Dendritic cell treated with granulocyte-macrophage colony-stimulating factor and Interleukin-4, amounts not matched to agents 40 ng/mL and 50 ng/mL, for 4 days (primary cell): ENCODE measurements at regions not wholly inside any gene's neighbourhood (a gene's known extent, or its start where the extent isn't known, plus 50 kb on each side); places are given as distances from the start of the nearest gene placed in this dataset.

ENCODE experiments used
- H3K27ac Mint-ChIP-seq: one replicate; pipeline ENCODE4 v1.8.0; 2022; ENCODE audit warnings: mild to moderate bottlenecking, mixed read lengths
- H3K27me3 Mint-ChIP-seq: one replicate; pipeline ENCODE4 v1.8.0; 2022; ENCODE audit warnings: mild to moderate bottlenecking, mixed read lengths
- H3K36me3 Mint-ChIP-seq: one replicate; pipeline ENCODE4 v1.8.0; 2022; ENCODE audit warnings: low read depth, mixed read lengths
- H3K4me1 Mint-ChIP-seq: one replicate; pipeline ENCODE4 v1.8.0; 2022; ENCODE audit warnings: low read depth, mixed read lengths
- H3K4me3 Mint-ChIP-seq: one replicate; pipeline ENCODE4 v1.8.0; 2022; ENCODE audit warnings: mild to moderate bottlenecking, moderate library complexity, mixed read lengths
- H3K9me3 Mint-ChIP-seq: one replicate; pipeline ENCODE4 v1.8.0; 2022; ENCODE audit warnings: mixed read lengths
- intact Hi-C: fragments of 100-400 bp; cut with micrococcal nuclease; formaldehyde crosslinking; loops from one replicate; pipeline ENCODE4 v1.15.0; 2022

- H3K36me3 Mint-ChIP-seq: no peaks in the 10 kb centered on the region
- peaks cover 56% of the 10 kb centered on the region for H3K4me1 Mint-ChIP-seq
- no peak overlapping the region for H3K4me3 Mint-ChIP-seq
- no peaks in the 10 kb centered on the region for H3K27me3 Mint-ChIP-seq
- no peaks in the 10 kb centered on the region for H3K9me3 Mint-ChIP-seq
- peak overlapping the region; percentile 90 for H3K27ac Mint-ChIP-seq
- intact Hi-C loops: loop anchor here (5.0 kb wide), 2 partner anchors 85 to 980 kb away; partner anchors contain the start of gene PMFBP1
These were observed 104.0 kb upstream of the ZFHX3 start for GRCh38 chr16:73151941-73152340.

GRCh38 chr16:73151225-73151624 is 103.3 kb upstream of the ZFHX3 start:
- no peaks in the 10 kb centered on the region for H3K27me3 Mint-ChIP-seq
- no peaks in the 10 kb centered on the region for H3K36me3 Mint-ChIP-seq
- H3K9me3 Mint-ChIP-seq: no peaks in the 10 kb centered on the region
- no peak overlapping the region for H3K4me3 Mint-ChIP-seq
- H3K4me1 Mint-ChIP-seq: peaks cover 56% of the 10 kb centered on the region
- intact Hi-C loops: loop anchor here (5.0 kb wide), 2 partner anchors 84 to 979 kb away; partner anchors contain the start of gene PMFBP1
- peak overlapping the region; percentile 90 for H3K27ac Mint-ChIP-seq

GRCh38 chr16:73150786-73151185 is 102.9 kb upstream of the ZFHX3 start:
- Mint-ChIP-seq H3K36me3 (no peaks in the 10 kb centered on the region), H3K4me3 (no peak overlapping the region), H3K27me3 (no peaks in the 10 kb centered on the region), H3K9me3 (no peaks in the 10 kb centered on the region), H3K4me1 (peaks cover 56% of the 10 kb centered on the region), H3K27ac (peak overlapping the region; percentile 90)
- intact Hi-C loops: loop anchor here (5.0 kb wide), 2 partner anchors 83 to 978 kb away; partner anchors contain the start of gene PMFBP1

- Mint-ChIP-seq H3K9me3 (no peaks in the 10 kb centered on the region), H3K27me3 (no peaks in the 10 kb centered on the region), H3K36me3 (no peaks in the 10 kb centered on the region), H3K4me3 (no peak overlapping the region), H3K27ac (peak overlapping the region; percentile 90), H3K4me1 (peaks cover 49% of the 10 kb centered on the region)
- intact Hi-C loops: no loop called here
These were observed 101.4 kb upstream of the ZFHX3 start for GRCh38 chr16:73149334-73149733.

- intact Hi-C loops: no loop called here
- Mint-ChIP-seq H3K9me3 (no peaks in the 10 kb centered on the region), H3K27me3 (no peaks in the 10 kb centered on the region), H3K4me3 (no peak overlapping the region), H3K4me1 (peaks cover 38% of the 10 kb centered on the region), H3K27ac (no peak overlapping the region), H3K36me3 (no peaks in the 10 kb centered on the region)
These were observed 100.0 kb upstream of the ZFHX3 start for GRCh38 chr16:73147958-73148357.

- no peaks in the 10 kb centered on the region for H3K27me3 Mint-ChIP-seq
These were observed 97.4 kb upstream of the ZFHX3 start for GRCh38 chr16:73145166-73145880.

GRCh38 chr16:73143576-73144422 is 95.9 kb upstream of the ZFHX3 start:
- intact Hi-C loops: no loop called here
- Mint-ChIP-seq H3K27me3 (no peaks in the 10 kb centered on the region), H3K4me1 (peaks cover 14% of the 10 kb centered on the region), H3K27ac (peak overlapping the region; percentile 15), H3K9me3 (no peaks in the 10 kb centered on the region), H3K4me3 (no peak overlapping the region), H3K36me3 (no peaks in the 10 kb centered on the region)

More at GRCh38 chr16:73145166-73145880, 97.4 kb upstream of the ZFHX3 start:
- no peaks in the 10 kb centered on the region for H3K9me3 Mint-ChIP-seq
- H3K36me3 Mint-ChIP-seq: no peaks in the 10 kb centered on the region
- H3K4me3 Mint-ChIP-seq: no peak overlapping the region
- peaks cover 26% of the 10 kb centered on the region for H3K4me1 Mint-ChIP-seq
- peak overlapping the region; percentile 4 for H3K27ac Mint-ChIP-seq
- intact Hi-C loops: no loop called here

GRCh38 chr16:73143002-73143401 is 95.1 kb upstream of the ZFHX3 start:
- no peak overlapping the region for H3K4me3 Mint-ChIP-seq
- H3K9me3 Mint-ChIP-seq: no peaks in the 10 kb centered on the region
- peaks cover 14% of the 10 kb centered on the region for H3K4me1 Mint-ChIP-seq
- H3K27ac Mint-ChIP-seq: no peak overlapping the region
- no peaks in the 10 kb centered on the region for H3K27me3 Mint-ChIP-seq
- intact Hi-C loops: no loop called here
- no peaks in the 10 kb centered on the region for H3K36me3 Mint-ChIP-seq

GRCh38 chr16:73142053-73142854 is 94.3 kb upstream of the ZFHX3 start:
- Mint-ChIP-seq H3K27ac (peak overlapping the region; percentile 5), H3K9me3 (no peaks in the 10 kb centered on the region), H3K27me3 (no peaks in the 10 kb centered on the region), H3K4me3 (no peak overlapping the region), H3K4me1 (peaks cover 14% of the 10 kb centered on the region), H3K36me3 (no peaks in the 10 kb centered on the region)
- intact Hi-C loops: no loop called here

- Mint-ChIP-seq H3K27me3 (no peaks in the 10 kb centered on the region), H3K9me3 (no peaks in the 10 kb centered on the region), H3K36me3 (no peaks in the 10 kb centered on the region), H3K27ac (no peak overlapping the region), H3K4me1 (peaks cover 14% of the 10 kb centered on the region), H3K4me3 (no peak overlapping the region)
- intact Hi-C loops: no loop called here
These were observed 93.0 kb upstream of the ZFHX3 start for GRCh38 chr16:73140929-73141328.

GRCh38 chr16:73131156-73131862 is 83.4 kb upstream of the ZFHX3 start:
- Mint-ChIP-seq H3K27me3 (peaks cover 3% of the 10 kb centered on the region), H3K27ac (peak overlapping the region; percentile 70), H3K36me3 (no peaks in the 10 kb centered on the region), H3K4me3 (no peak overlapping the region), H3K4me1 (peaks cover 30% of the 10 kb centered on the region), H3K9me3 (no peaks in the 10 kb centered on the region)
- intact Hi-C loops: no loop called here

GRCh38 chr16:73129455-73129854 is 81.5 kb upstream of the ZFHX3 start:
- Mint-ChIP-seq H3K9me3 (no peaks in the 10 kb centered on the region), H3K4me1 (peaks cover 48% of the 10 kb centered on the region), H3K27me3 (peaks cover 3% of the 10 kb centered on the region), H3K36me3 (no peaks in the 10 kb centered on the region), H3K27ac (no peak overlapping the region), H3K4me3 (no peak overlapping the region)
- intact Hi-C loops: loop anchor here (10.0 kb wide), 1 partner anchor 45 kb away; no protein-coding TSS in a partner anchor

- intact Hi-C loops: loop anchor here (10.0 kb wide), 1 partner anchor 48 kb away; no protein-coding TSS in a partner anchor
- Mint-ChIP-seq H3K27me3 (no peaks in the 10 kb centered on the region), H3K27ac (peak overlapping the region; percentile 67), H3K4me3 (no peak overlapping the region), H3K9me3 (no peaks in the 10 kb centered on the region), H3K36me3 (no peaks in the 10 kb centered on the region), H3K4me1 (peaks cover 65% of the 10 kb centered on the region)
These were observed 78.6 kb upstream of the ZFHX3 start for GRCh38 chr16:73126525-73126853.
